Activated T-cell treated with anti-CD3 and anti-CD28 coated beads, Interleukin-2, amount 50 U/mL, for 72 hours (primary cell): ENCODE measurements at regions not wholly inside any gene's neighbourhood (a gene's known extent, or its start where the extent isn't known, plus 50 kb on each side); places are given as distances from the start of the nearest gene placed in this dataset.
"Not testable (repeated sequence)": the region's sequence is repeated elsewhere in the genome, so short reads cannot be mapped to it uniquely, and the experiment has no call there.

ENCODE experiments used
- ATAC-seq, 2 donors: fragments of 150-1000 bp; cut with Tn5 transposase; replicated peaks in 1 of 2; 2 replicates each; pipeline ENCODE4 v1.10.0; 2021; ENCODE audit warnings: moderate library complexity in 2 of 2, mild to moderate bottlenecking in 1 of 2
- DNase-seq, 2 donors: peaks; one replicate each; pipeline ENCODE4 v3.0.0; 2021 to 2022; ENCODE audit warnings: mixed read lengths in 1 of 2
- H3K27ac Mint-ChIP-seq: one replicate; pipeline ENCODE4 v1.8.0; 2022; ENCODE audit warnings: mild to moderate bottlenecking, moderate library complexity, mixed read lengths
- H3K27me3 Mint-ChIP-seq: one replicate; pipeline ENCODE4 v1.8.0; 2022; ENCODE audit warnings: low read depth, mixed read lengths
- H3K36me3 Mint-ChIP-seq, 2 donors: one replicate each; pipeline ENCODE4 v1.8.0; 2022; ENCODE audit warnings: mixed read lengths in 2 of 2, mild to moderate bottlenecking in 1 of 2; ENCODE audit not compliant: insufficient read depth in 2 of 2
- H3K4me1 Mint-ChIP-seq: one replicate; pipeline ENCODE4 v1.8.0; 2022; ENCODE audit warnings: low read depth, mixed read lengths
- H3K4me3 Mint-ChIP-seq, 2 donors: one replicate each; pipeline ENCODE4 v1.8.0; 2022; ENCODE audit warnings: mild to moderate bottlenecking in 2 of 2, mixed read lengths in 2 of 2, moderate library complexity in 2 of 2
- H3K9me3 Mint-ChIP-seq, 2 donors: one replicate each; pipeline ENCODE4 v1.8.0; 2022; ENCODE audit warnings: mixed read lengths in 2 of 2

DNA sequence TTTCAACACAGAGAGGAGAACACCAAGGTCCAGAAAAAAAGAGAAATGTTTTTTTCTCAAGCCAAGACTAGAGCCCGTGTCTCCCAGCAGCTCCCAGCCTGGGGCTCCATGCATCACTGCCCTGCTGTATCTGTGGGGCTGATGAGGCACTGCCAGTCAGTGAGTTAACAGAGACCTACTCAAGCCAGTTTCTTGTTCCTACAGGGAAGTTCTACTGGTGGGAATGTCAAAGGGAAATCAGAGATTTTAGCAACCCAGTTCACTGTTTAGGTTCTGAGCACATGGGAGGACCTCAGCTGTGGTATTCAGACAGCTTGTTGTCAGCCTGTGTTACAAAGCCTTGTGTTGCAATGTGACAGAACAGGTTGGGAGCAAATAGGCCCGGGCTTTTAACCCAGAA lies 234.3 kb downstream of the TLE3 start:
- peaks cover 0 to 3% of the 10 kb centered on the region in 2 donors for H3K36me3 Mint-ChIP-seq
- H3K4me3 Mint-ChIP-seq: no peak overlapping the region
- no peak for DNase-seq
- H3K27ac Mint-ChIP-seq: no peak overlapping the region
- peaks cover 0 to 4% of the 10 kb centered on the region in 2 donors for H3K9me3 Mint-ChIP-seq
- H3K27me3 Mint-ChIP-seq: peaks cover 5% of the 10 kb centered on the region
- H3K4me1 Mint-ChIP-seq: peaks cover 5% of the 10 kb centered on the region
- ATAC-seq: no peak

DNA sequence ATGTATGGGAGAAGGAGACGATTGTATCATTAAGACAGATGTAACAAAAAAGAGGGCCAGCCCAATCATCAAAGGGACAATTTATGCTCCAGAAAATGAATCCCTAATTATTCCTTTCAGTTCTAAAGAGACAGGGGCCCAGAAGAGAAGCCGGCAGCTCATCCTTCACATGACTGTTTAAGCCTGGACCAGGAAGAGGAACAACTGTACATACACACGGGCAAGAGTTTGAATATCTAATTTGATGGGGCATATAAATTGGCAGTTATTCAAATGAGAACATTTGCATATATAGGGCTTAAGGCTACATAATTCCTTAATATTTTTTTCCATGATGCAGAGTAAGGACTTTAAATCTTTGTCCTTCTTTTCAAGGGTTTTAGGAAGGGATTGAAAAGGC lies 232.3 kb downstream of the TLE3 start:
- peaks cover 0 to 3% of the 10 kb centered on the region in 2 donors for H3K36me3 Mint-ChIP-seq
- H3K4me3 Mint-ChIP-seq: no peak overlapping the region
- no peak for ATAC-seq
- peaks cover 2% of the 10 kb centered on the region for H3K27me3 Mint-ChIP-seq
- H3K9me3 Mint-ChIP-seq: peaks cover 0 to 4% of the 10 kb centered on the region in 2 donors
- H3K27ac Mint-ChIP-seq: no peak overlapping the region
- H3K4me1 Mint-ChIP-seq: peaks cover 11% of the 10 kb centered on the region
- DNase-seq: no peak

DNA sequence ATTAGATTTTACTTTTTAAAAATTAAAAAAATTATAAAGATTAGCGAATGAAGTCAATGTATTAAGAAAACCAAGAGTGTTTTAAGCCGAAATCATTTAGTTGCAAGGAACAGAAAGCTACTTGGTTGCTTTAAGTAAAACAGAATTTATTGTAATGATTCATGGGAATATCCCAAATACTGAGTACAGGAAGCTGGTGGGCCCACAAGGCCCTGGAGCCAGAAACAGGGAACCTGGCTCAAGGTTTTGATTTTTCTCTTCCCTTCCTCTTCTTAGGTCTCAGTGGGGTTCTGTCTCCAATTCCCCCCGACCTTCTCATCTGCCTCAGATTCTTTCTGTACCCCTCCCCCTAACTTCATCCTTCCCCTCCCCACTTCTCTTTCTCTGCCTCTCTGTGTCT lies 229.0 kb downstream of the TLE3 start:
- H3K4me1 Mint-ChIP-seq: peaks cover 6% of the 10 kb centered on the region
- ATAC-seq: no peak
- DNase-seq: no peak
- peaks cover 2 to 6% of the 10 kb centered on the region in 2 donors for H3K9me3 Mint-ChIP-seq
- H3K27ac Mint-ChIP-seq: no peak overlapping the region
- H3K4me3 Mint-ChIP-seq: no peak overlapping the region
- H3K36me3 Mint-ChIP-seq: peaks cover 0 to 7% of the 10 kb centered on the region in 2 donors
- peaks cover 6% of the 10 kb centered on the region for H3K27me3 Mint-ChIP-seq

DNA sequence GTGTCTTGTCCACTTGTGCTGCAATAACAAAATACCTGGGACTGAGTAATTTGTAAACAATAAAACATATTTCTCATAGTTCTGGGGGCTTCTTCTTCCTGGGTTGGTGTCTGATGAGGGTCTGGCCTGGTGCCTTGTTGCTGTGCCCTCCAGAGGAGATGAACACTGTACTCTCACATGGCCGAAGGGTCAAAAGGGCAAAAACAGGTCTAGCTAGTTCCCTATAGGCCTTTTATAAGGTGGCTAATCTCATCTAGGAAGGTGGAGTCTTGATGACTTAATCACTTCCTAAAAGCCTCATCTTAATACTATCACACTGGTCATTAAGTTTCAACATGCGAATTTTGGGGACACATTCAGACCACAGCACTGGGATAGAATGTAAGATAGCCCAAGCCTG lies 228.4 kb downstream of the TLE3 start:
- DNase-seq: no peak
- H3K27ac Mint-ChIP-seq: no peak overlapping the region
- H3K4me3 Mint-ChIP-seq: no peak overlapping the region

DNA sequence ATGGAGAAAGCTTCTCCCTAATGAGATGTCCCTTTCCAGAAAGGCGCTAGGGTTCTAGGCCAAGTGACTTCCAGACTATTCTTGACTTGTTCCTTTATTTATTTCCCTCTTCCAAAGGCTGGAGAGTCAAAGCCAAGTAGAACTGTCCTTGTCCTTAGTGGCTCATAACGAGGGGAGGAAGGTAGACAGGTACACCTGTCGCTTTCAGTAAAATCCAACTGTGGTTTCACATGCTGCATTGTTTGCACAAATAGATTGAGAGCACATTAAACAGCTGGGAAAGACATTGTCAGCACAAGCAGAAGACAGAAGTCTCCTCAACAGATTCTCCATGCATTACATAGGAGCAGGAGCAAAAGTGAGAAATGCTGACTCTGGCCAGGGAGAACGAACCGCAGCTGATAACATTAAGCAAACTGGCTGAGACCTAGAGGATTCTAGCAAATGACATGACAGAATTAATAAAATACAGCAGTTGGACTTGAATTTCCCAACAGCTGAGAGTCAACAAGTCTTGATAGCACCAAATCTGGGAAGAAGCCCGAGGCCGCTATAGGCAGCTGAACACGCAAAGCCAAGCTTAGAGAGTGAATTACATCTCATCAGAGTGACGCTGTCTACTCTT lies 227.7 kb downstream of the TLE3 start:
- H3K9me3 Mint-ChIP-seq: peaks cover 4 to 6% of the 10 kb centered on the region in 2 donors
- H3K27ac Mint-ChIP-seq: no peak overlapping the region
- H3K36me3 Mint-ChIP-seq: peaks cover 4 to 8% of the 10 kb centered on the region in 2 donors
- peaks cover 6% of the 10 kb centered on the region for H3K4me1 Mint-ChIP-seq
- H3K27me3 Mint-ChIP-seq: peaks cover 6% of the 10 kb centered on the region
- ATAC-seq: no peak
- H3K4me3 Mint-ChIP-seq: no peak overlapping the region
- DNase-seq: no peak

More for the DNA sequence above, 228.4 kb downstream of the TLE3 start:
- H3K36me3 Mint-ChIP-seq: peaks cover 4 to 8% of the 10 kb centered on the region in 2 donors
- peaks cover 5 to 6% of the 10 kb centered on the region in 2 donors for H3K9me3 Mint-ChIP-seq
- ATAC-seq: no peak
- peaks cover 6% of the 10 kb centered on the region for H3K4me1 Mint-ChIP-seq
- peaks cover 6% of the 10 kb centered on the region for H3K27me3 Mint-ChIP-seq

DNA sequence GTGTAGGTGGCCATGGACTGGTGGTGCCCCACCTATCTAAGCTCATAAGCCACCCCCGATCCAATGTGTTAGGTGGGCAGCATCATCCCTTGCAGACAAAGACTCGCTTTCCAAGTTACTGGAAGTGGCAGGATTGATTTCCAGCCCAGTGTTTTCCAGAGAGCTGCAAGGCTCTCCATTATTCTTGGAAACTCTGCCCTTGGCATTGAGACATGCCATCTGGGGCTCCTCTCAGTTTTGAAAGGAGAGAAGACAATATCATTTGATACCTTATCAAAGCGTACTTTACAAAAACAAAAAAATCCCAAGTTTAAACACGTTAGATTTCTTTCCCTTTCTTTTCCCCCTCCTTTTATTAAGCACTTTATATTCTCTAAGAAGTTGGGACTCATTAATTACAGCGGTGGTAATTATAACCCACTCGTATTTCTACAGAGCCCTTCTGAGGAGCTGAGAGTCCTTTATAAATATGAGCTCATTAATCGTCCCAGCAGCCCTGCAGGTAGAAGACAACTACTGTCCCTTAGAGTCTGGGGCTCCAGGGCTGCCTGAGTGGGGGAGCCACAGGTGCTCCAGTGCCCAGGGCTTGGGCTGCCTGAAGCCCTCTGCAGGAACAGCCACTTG lies 226.1 kb downstream of the TLE3 start:
- Mint-ChIP-seq H3K27ac (no peak overlapping the region), H3K9me3 (peaks cover 4 to 6% of the 10 kb centered on the region in 2 donors), H3K4me1 (peaks cover 6% of the 10 kb centered on the region)

DNA sequence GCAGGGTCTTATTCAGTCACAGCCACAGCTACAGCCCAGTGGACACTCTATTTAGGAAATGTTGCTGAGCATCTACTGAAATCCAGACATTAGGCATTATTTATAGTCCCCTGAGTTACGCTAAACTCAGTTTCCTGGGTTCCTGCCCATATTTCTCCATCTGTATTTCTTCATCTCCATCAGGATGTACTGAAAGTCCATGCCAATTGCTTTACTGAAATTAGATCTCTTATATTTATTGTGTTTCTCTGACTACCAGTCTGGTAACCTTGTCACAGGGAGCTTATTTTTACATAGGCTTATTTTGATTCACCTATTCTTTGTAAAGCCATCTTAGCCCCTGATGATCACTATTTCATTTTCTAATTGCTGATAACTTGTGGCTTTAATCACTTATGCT lies 223.9 kb downstream of the TLE3 start:
- H3K4me1 Mint-ChIP-seq: peaks cover 5% of the 10 kb centered on the region
- DNase-seq (no peak), ATAC-seq (no peak)
- H3K4me3 Mint-ChIP-seq: no peak overlapping the region
- H3K36me3 Mint-ChIP-seq: peaks cover 4 to 6% of the 10 kb centered on the region in 2 donors
- peaks cover 6% of the 10 kb centered on the region for H3K27me3 Mint-ChIP-seq
- H3K9me3 Mint-ChIP-seq: peaks cover 2 to 6% of the 10 kb centered on the region in 2 donors
- no peak overlapping the region for H3K27ac Mint-ChIP-seq

More for the DNA sequence above, 226.1 kb downstream of the TLE3 start:
- DNase-seq: no peak
- Mint-ChIP-seq H3K27me3 (peaks cover 6% of the 10 kb centered on the region), H3K4me3 (no peak overlapping the region), H3K36me3 (peaks cover 4 to 8% of the 10 kb centered on the region in 2 donors)
- no peak for ATAC-seq

DNA sequence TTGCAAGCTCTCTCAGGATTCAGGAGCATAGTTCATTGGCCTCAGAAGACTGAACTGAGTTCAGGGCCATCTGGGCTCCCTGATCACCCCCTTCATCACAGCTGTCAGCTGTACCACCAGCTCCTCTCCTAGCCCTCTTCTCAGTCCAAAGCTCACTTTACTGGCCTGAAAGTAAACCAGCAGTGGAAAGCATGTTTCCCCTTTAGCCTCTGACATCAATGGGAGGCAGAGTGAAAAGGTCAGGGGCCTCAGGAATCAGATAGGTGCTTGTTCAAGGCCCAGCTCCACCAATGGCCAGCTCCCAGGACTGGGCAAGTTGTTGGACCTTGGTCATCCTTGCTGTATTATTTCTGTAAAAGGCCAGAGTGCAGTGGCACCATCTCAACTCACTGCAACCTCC lies 223.4 kb downstream of the TLE3 start:
- Mint-ChIP-seq H3K27ac (no peak overlapping the region), H3K27me3 (peaks cover 6% of the 10 kb centered on the region), H3K9me3 (peaks cover 2 to 6% of the 10 kb centered on the region in 2 donors), H3K4me3 (no peak overlapping the region), H3K36me3 (peaks cover 4 to 6% of the 10 kb centered on the region in 2 donors), H3K4me1 (no peaks in the 10 kb centered on the region)
- no peak for DNase-seq
- ATAC-seq: no peak

DNA sequence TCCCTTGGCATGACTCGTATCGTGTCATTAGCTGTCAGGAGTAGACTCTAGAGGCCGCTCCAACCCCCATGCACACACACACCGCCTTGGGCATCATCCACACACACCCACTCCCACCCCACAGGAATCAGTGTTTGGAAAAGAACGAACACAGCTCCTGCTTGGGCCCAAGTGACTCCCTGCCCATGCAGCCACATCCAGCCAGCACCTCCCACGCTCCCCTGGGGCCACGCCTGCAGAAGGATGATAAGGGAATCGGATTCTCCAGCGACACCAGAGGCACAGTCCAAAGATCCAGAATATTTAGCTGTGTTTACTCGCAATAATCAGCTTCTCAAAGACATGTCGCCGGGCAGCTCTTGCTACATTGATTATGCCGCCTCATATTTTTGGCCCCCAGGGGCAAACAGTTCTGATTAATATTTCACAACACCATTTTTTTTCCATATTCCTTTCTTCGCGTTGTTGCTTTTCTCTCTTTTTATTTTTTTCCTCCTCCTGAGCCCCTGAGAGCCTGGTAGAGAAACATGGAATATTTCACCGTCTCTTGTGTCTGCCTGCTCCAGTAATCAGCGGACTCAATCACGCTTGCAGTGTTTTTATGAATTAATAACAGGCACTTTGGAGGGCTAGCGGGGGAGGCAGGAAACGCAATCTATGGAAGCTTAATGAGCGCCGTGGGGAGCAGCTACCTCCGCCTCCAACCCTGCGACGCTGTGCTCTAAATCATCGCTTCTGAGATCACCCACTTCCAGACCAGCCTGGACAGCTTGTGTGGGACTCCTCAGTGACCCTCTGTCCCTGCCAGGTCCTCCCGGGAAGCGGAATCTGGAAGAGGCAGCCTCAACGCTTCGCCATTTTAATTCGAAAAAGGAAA lies 221.4 kb downstream of the TLE3 start:
- H3K4me1 Mint-ChIP-seq: no peaks in the 10 kb centered on the region
- peaks cover 4 to 6% of the 10 kb centered on the region in 2 donors for H3K36me3 Mint-ChIP-seq
- H3K9me3 Mint-ChIP-seq: peaks cover 2 to 6% of the 10 kb centered on the region in 2 donors
- no peak overlapping the region for H3K4me3 Mint-ChIP-seq
- no peak for ATAC-seq
- no peak for DNase-seq
- H3K27ac Mint-ChIP-seq: no peak overlapping the region
- H3K27me3 Mint-ChIP-seq: peaks cover under 1% of the 10 kb centered on the region

DNA sequence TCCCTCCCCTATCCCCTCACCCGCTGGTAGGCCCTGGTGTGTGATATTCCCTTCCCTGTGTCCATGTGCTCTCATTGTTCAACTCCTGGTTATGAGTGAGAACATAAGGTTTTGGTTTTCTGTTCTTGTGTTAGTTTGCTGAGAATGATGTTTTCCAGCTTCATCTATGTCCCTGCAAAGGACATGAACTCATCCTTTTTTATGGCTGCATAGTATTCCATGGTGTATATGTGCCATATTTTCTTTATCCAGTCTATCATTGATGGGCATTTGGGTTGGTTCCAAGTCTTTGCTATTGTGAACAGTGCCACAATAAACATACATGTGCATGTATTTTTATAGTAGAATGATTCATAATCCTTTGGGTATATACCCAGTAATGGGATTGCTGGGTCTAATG lies 217.8 kb downstream of the TLE3 start:
- not testable (repeated sequence) for DNase-seq, H3K27me3 Mint-ChIP-seq, H3K27ac Mint-ChIP-seq, H3K9me3 Mint-ChIP-seq, H3K4me1 Mint-ChIP-seq, H3K4me3 Mint-ChIP-seq, H3K36me3 Mint-ChIP-seq, ATAC-seq

DNA sequence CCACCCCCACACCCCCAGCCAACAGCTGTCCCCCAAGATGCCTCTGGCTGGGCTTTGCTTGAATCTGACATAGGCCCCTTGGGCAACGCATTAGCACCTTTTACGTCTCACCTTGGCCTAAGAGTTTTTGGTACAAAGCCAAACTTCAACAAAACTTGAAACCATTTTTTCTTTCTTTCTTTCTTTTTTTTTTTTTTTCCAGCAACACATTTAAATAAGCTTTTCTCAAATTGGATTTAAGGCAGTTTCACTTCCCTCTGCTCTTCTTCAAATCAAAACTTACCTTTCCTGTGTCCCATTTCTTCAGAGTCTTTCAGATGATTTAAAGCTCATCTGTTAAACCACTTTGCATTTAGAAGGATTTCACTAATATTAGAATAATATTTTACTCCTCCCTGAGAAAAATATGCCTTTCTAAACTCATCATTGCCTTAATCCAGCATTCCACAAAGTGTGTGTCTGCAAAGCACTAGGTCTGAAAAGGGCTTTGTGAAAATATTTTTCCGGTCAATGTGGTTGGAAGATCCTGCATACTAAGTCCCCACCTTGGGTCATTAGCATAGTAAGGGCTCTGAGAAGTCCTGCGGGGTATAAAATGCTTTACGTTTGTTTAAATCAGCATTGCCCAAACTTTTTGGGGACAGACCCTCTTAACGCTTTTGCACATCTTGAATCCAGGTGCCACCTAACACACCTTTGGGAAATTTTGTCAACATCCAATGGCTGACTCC lies 217.0 kb downstream of the TLE3 start:
- no peak overlapping the region for H3K4me3 Mint-ChIP-seq
- no peaks in the 10 kb centered on the region for H3K9me3 Mint-ChIP-seq
- H3K4me1 Mint-ChIP-seq: peaks cover 6% of the 10 kb centered on the region
- no peaks in the 10 kb centered on the region for H3K27me3 Mint-ChIP-seq
- DNase-seq: no peak
- no peaks in the 10 kb centered on the region for H3K36me3 Mint-ChIP-seq
- no peak for ATAC-seq
- H3K27ac Mint-ChIP-seq: no peak overlapping the region

DNA sequence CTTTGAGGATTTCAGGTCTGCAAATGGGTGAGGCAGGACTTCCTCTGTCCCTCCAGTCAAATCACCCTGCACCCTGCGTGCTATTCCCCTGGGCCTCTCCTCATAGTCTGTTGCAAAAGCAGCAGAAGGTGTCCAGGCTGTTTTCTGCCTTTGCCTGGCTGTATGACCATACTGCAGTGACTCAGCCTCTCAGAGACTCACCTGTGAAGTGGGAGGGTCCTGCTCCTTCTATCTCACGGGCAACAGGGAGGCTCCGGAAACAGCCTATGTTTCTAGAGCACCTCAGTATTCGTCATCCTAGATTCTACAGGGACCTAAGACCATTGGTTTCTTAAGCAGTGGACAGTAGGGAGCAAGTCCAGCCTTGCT lies 216.4 kb downstream of the TLE3 start:
- no peak for DNase-seq
- Mint-ChIP-seq H3K27me3 (peaks cover under 1% of the 10 kb centered on the region), H3K27ac (no peak overlapping the region), H3K9me3 (no peaks in the 10 kb centered on the region), H3K36me3 (no peaks in the 10 kb centered on the region), H3K4me1 (peaks cover 7% of the 10 kb centered on the region), H3K4me3 (no peak overlapping the region)
- ATAC-seq: no peak

DNA sequence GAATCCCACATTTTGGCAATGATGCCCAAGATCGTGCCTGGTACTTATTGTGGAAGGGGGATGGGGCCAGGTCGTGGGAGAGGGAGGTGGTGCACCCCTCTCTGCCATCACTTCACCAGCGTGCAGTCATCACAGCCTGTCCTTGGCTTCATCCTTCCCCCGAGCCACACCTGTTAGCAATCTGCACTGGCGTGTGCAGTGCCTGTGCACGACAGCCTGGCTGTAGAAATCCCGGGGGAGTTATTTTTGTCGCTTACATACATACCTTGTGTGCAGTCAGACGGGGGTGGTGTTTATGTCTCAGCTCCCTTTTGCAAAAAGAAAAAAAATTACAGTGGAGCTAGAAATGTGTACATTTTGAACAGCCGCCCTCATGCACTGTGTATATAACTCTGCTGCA lies 216.0 kb downstream of the TLE3 start:
- Mint-ChIP-seq H3K27me3 (peaks cover 5% of the 10 kb centered on the region), H3K36me3 (no peaks in the 10 kb centered on the region), H3K4me1 (peaks cover 7% of the 10 kb centered on the region), H3K9me3 (no peaks in the 10 kb centered on the region), H3K4me3 (no peak overlapping the region), H3K27ac (no peak overlapping the region)
- DNase-seq (no peak), ATAC-seq (no peak)
